ENCODE measurements at regions not wholly inside any gene's neighbourhood (a gene's known extent, or its start where the extent isn't known, plus 50 kb on each side); places are given as distances from the start of the nearest gene placed in this dataset.

DNA sequence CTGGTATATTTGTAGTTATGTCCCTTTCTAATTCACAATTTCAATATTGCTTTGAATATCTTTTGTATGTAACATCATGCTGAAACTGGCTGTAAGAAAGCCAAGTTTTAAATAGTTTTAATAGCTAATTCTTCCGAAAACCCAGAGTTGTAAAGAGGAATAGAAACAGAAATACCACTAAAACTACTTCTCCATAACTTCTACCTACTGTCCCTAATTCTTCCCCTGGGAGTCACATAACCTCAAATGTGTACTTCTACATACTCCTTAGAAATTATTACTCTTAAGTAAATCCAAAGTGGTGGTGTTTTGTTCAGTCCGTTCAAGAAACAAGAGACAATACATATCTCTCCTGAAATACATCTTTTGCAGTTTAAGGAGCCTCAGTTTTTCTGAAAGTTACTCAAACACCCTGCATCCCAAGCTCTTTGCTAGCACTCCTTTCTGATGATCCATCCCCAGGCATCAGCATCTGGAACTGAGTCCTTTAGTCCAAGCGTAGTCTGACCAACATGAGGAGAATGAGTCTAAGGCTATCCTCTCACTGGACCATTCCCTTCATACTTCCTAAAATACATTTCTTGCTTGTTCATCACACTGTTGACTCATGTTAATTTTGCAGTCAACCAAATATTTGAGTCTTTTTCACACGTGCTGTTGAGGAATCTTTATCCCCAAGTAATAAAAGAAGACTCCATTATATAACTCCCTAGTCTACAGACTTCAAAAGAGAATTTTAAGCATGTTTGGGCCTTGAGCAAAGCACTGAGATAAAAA, 214.3 kb upstream of the NUDT4 start:
- DNase-seq: no peak

DNA sequence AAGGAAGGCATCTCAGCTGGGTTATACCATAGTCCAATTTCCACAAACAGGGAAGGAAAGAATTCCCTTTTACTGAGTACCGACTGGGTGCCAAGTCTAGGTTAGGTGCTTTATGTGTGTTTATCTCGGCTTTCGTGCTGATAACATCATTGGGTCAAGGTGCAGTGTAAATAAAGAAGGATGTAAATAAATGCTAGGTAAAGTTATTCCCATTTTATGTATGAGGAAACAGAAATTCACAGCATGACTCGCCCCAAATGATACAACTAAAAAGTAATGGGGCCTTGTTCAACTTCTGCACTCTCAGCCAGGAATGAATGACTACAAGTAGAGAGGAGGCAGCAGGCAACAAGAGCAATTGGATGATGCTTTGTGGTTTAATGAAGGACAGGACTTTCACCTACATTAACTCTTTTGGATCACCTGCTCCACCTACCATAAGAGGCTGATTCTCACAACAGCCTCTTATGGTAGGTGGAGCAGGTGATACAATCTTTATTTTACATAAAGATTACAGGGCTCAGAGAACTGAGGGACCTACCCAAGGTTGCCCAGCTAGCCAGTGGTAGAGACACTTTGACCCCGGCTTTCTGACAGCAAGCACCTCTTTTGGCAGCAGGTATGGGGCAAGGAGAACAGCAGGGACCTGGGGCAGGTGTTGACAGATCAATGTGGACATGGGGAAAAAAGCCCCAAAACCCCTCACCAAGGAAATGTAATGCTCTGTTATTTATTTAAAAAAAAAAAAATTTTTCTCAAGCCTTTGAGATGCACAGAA, 213.4 kb upstream of the NUDT4 start:
- no peak for DNase-seq

DNA sequence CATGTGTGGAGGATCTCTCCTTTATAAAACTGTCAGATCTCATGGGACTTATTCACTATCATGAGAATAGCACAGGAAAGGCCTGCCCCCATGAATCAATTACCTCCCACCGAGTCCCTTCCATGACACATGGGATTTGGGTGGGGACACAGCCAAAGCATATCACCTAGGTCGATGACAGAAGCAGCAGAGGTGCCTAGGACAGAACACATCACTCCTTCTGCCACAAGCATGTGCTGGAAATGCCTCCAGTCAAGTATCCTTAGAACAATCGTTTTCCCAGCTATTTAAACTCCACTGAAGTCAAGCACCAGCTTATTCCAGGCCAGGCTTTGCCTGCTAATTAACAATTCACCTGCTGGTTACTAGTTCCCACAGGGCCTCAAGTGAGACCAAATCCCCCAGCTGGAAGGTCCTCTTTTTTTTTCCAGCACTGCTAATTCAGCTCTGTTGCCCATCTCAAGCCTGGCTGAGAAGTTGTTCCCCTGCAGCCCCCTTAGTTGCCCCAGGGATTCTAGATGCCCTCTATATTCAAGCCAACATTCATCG, 212.3 kb upstream of the NUDT4 start:
- no peak for DNase-seq

DNA sequence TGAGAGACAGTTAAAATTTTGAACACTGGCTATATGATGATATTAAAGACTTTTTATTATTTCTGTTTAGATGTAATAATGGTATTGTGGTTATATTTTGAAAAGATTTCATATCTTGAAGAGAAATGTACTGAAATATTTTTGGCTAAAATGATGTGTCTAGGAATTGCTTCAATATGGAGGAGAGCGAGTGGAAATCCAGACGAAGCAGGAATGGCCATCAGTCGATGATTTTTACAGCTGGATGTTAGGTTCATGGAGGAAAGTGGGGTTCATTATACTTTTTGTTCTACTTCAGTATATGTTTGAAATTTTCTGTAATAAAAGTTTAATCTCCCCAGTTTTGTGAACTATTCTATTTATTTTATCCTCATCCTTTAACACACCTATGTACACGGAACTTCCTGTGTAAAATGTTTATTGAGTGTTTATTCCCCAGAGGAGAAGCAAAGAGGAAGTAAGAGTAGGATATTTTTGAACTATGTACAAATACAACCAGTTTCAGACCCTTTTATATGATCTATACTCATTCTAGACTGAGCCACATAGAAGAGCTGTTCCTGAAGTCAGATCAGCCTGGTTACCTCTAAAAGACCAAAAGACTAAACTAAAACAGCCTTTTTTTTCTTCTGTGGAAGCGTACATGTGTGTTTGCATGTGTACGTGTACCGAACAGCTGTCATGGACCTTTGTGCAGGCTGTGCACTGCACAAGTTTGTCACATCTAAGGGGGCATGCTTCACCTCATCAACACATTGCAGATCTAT, 211.0 kb upstream of the NUDT4 start:
- no peak for DNase-seq

GRCh38 chr12:93167331-93167730, 210.4 kb upstream of the NUDT4 start:
- no peak for DNase-seq

GRCh38 chr12:93167841-93168492, 209.8 kb upstream of the NUDT4 start:
- DNase-seq: no peak

- no peak for DNase-seq
Observed at GRCh38 chr12:93168751-93169150, 209.0 kb upstream of the NUDT4 start.

DNA sequence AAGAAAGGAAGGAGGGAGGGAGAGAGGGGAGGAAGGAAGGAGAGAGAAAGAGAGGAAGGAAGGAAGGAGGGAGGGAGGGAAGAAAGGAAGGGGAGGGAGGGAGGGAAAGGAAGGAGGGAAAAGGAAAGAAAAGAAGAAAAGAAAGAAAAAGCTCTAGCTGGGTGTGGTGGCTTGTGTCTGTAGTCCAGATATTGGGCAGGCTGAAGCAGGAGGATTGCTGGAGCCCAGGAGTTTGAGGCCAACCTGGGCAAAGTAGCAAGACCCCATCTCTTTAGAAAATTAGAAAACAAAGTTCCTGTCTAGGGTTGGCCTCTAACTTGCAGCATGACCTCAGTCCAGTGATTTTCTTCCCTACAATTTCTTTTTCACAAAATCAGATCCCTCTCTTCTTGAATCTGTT, 208.2 kb upstream of the NUDT4 start:
- no peak for DNase-seq

DNA sequence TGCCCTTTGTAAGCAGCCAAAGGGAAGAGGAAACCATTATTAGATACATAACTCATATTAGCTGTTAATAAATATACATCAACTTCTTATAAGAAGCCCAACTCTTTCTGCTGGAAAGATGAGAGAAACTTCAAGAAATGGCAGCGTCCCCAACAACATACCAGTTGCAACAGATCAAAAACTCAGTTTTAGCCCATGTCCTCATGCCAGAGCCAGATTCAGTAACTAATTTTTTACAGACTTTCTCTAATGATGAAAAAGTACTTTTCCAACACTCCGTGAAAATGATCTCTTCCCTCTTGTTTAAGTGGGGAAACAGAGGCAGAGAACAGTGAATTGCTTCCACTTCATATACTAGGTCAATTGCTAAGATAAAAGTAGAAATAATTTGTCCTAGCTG, 206.8 kb upstream of the NUDT4 start:
- no peak for DNase-seq

DNA sequence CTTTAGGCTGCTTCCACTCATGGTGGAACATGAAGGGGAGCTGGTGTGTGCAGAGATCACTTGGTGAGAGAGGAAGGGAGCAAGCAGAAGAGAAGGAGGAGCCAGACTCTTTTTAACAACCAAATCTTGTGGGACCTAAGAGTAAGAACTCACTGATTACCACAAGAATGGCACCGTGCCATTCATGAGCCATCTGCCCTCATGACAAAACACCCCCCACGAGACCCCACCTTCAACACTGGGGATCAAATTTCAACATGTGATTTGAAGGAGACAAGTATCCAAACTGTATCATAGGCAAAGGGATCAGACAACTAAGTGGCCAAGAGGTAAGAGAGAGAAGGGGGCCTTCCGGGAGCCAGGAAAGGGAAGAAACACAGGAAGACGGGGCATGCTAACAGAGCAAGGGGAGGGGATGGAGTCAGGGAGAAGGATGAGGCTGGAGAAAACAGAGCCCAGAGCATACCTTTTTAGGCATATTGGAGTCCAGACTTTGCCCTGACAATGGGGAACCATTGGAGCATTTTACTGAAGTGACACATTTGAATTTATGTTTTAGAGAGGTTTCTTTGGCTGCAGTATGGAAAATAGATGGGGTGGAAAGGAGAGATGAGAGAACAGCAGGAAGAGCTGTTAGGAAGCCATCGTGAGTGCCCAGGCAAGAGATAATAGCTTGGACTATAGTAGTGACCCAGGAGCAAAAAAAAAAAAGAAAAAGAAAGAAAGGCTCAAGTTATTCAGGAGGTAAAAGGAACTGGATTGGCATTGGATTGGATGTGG, 204.4 kb upstream of the NUDT4 start:
- DNase-seq: peak; percentile 62

DNA sequence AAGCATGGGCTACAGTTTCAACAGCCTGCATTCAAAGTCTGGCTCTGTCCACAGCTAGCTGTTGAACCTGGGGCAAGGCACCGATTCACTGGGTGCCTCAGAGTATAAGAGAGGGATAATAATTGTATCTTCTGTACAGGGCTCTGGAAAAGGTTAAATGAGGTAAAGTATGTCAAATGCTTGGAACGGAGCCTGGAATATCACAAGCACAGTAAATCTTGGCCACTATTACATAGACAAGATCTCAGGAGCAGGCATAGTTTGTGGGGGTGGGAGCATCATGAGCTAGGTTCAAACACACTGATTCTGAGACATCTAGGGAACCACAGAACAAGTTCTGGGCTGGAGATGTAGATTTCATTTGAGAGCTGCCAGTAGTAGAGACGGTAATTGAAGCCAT, 203.7 kb upstream of the NUDT4 start:
- DNase-seq: no peak

GRCh38 chr12:93174473-93174872, 203.3 kb upstream of the NUDT4 start:
- DNase-seq: no peak

DNA sequence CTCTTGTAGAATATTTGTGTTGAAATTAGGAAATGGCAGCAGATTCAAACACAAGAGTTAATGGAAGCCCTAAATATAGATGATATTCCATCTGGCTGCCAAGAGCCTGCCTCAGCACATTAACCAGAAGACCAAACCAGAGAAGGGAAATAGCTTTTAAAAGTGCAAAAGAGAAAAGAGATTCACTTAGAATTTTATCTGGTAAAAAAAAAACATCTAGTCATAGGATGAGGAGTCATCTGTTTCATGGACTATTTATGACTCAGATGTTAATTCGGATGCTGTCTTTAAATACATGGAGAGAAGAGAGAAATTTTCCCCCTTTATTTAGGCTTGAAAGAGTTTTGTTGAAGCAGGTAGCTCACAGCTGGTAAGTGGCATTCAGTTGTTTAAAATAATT, 201.6 kb upstream of the NUDT4 start:
- no peak for DNase-seq

GRCh38 chr12:93176610-93177126, 201.1 kb upstream of the NUDT4 start:
- no peak for DNase-seq

DNA sequence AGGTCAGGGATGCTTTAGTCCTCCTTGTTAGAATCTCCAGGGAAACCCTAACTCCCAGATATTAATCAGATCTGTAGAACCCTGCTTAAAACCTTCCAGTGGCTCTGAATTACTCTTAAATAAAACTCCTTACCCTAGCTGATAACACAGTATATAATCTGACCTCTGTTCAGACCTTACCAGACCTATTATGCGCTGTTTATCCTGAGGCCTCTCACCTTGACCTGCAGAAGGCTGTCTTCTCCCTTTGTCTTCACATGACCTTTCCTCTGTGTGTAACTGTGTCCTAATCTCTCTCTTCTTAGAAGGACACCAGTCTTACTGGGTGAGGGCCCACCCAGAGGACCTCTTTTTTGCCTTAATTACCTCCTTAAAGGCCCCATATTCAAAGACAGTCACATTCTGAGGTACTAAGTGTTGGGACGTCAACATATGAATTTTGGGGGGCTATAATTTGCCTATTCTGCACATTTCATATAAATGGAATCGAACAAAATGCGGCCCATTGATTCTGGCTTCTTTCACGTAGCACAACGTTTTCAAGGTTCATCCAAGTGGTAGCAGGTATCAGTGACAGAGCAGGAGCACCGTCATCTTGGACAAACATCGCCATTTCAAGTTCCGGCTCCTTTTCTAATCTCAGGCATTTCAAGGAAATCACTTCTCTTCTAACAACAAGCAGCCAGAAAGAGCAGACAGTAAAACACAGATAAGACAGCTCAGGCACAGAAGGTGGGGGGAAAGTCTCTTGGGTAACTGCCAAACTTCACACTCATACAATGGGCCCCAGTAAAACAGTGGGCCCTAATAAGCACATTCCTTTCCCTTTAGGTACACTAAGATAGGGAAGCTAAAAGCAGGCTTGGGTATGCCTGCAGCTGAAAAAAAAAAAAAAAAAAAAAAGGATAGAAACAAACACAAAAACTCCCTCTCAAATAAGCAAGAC, 200.2 kb upstream of the NUDT4 start:
- no peak for DNase-seq

GRCh38 chr12:93178154-93178878, 199.4 kb upstream of the NUDT4 start:
- no peak for DNase-seq

DNA sequence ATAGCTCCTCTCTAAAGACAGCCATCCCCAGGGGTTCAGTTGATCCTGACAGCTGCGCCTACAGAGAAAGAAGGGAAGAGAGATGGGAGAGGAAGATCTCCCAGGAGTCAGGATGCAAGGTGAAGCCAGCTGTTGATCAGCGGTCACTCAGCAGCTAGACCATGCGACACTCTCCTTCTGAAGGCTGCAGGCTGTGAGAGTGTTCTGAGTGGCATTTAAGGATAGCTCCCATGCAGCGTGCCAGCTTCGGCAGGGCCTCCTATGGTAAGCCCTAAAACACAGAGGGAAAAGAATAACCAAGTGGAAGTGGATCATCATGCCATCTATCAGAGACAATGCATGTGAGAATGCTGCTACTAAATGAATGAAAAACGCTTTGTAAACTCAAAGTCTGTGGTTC, 197.9 kb upstream of the NUDT4 start:
- DNase-seq: no peak

- DNase-seq: no peak
Observed at GRCh38 chr12:93180566-93180965, 197.2 kb upstream of the NUDT4 start.

DNA sequence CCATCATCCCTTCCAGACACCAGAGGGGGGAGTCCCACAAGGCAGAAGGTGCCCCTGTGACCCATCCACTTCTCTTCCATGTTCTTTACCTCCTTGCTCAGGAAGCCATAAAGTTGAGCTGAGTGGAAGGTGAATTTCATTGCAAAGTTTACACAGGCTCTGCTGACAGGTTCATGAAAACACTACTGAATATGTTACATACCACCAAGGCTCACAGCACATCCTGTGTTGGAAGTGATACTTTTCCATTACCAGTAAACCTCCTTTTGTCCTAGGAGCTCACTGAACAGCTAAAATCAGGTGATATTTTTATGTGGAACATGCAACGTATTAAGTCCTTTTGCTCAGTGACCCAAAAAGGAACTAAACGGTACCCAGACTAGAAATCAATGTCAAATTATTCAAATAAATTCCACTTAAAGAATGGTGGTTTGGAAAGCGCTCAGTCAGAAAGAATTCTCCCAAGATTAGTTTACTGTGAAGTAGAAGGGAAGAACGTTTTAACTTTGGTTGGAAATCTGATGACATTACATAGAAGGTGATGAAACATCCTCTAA, 196.2 kb upstream of the NUDT4 start:
- no peak for DNase-seq

Data from NCI-H1105 (cell line).